RWPE2 (cell line): ENCODE measurements at regions not wholly inside any gene's neighbourhood (a gene's known extent, or its start where the extent isn't known, plus 50 kb on each side); places are given as distances from the start of the nearest gene placed in this dataset.

Experiments
- ATAC-seq: fragments of 200-7000 bp; cut with Tn5 transposase; 3 replicates; pipeline ENCODE4 v1.9.1; 2021; ENCODE audit warnings: low read depth
- DNase-seq: peaks from one replicate; pipeline ENCODE4 v3.0.0-alpha.2; 2020; ENCODE audit warnings: low spot score
- H3K27ac ChIP-seq: fragments of 450-650 bp; 2 replicates; pipeline ENCODE4 v1.5.1; 2017; ENCODE audit warnings: mild to moderate bottlenecking; ENCODE audit not compliant: poor library complexity, severe bottlenecking
- H3K27me3 ChIP-seq: fragments of 250-450 bp; sonication (Bioruptor Pico); 2 replicates; pipeline ENCODE4 v1.5.1; 2021; ENCODE audit warnings: mild to moderate bottlenecking, moderate library complexity; ENCODE audit not compliant: insufficient read depth, poor library complexity, severe bottlenecking
- H3K36me3 ChIP-seq: fragments of 250-450 bp; sonication (Bioruptor Pico); 2 replicates; pipeline ENCODE4 v1.5.1; 2020; ENCODE audit warnings: low read depth, mild to moderate bottlenecking, moderate library complexity
- H3K4me1 ChIP-seq: fragments of 250-450 bp; sonication (Bioruptor Pico); 2 replicates; pipeline ENCODE4 v1.5.1; 2021; ENCODE audit warnings: mild to moderate bottlenecking, moderate library complexity; ENCODE audit not compliant: insufficient read depth, poor library complexity, severe bottlenecking
- H3K4me3 ChIP-seq: fragments of 250-450 bp; sonication (Bioruptor Pico); 2 replicates; pipeline ENCODE4 v1.5.1; 2021; ENCODE audit warnings: mild to moderate bottlenecking, moderate library complexity; ENCODE audit not compliant: severe bottlenecking
- H3K9me3 ChIP-seq: fragments of 250-450 bp; sonication (Bioruptor Pico); 2 replicates; pipeline ENCODE4 v1.5.1; 2021; ENCODE audit warnings: mild to moderate bottlenecking, moderate library complexity; ENCODE audit not compliant: severe bottlenecking
- TF ChIP-seq, protein P1 (sequence below): fragments of 450-650 bp; IDR thresholded peaks from one replicate; pipeline ENCODE4 v1.5.1; 2017; ENCODE audit warnings: mild to moderate bottlenecking, moderate library complexity; ENCODE audit not compliant: poor library complexity, severe bottlenecking

DNA sequence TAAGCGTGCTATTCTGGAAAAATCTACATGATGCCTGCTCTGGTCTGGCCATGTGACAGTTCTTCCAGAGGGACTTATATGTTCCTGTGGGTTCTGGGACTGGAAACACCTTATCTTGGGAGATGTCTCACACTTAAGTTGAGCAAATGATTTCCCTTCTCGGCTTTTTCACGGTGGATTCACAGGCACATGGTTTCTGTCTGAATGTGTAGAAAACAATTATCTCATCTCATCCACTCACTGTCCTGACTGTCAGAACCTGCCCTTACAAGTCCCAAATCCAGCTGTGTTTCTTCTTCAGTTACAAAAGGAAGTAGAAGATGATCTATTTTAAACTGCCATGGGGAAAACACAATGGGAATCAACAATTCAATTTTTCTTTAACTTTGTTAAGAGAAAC lies 184.0 kb downstream of the SYK start:
- peak; percentile 81 for ATAC-seq
- Histone ChIP-seq H3K4me3 (no peak overlapping the region), H3K27ac (peak overlapping the region; percentile 59), H3K9me3 (no peaks in the 10 kb centered on the region), H3K36me3 (no peaks in the 10 kb centered on the region), H3K27me3 (no peaks in the 10 kb centered on the region), H3K4me1 (peaks cover 11% of the 10 kb centered on the region)
- no peak for DNase-seq
- TF ChIP-seq, protein P1, sequence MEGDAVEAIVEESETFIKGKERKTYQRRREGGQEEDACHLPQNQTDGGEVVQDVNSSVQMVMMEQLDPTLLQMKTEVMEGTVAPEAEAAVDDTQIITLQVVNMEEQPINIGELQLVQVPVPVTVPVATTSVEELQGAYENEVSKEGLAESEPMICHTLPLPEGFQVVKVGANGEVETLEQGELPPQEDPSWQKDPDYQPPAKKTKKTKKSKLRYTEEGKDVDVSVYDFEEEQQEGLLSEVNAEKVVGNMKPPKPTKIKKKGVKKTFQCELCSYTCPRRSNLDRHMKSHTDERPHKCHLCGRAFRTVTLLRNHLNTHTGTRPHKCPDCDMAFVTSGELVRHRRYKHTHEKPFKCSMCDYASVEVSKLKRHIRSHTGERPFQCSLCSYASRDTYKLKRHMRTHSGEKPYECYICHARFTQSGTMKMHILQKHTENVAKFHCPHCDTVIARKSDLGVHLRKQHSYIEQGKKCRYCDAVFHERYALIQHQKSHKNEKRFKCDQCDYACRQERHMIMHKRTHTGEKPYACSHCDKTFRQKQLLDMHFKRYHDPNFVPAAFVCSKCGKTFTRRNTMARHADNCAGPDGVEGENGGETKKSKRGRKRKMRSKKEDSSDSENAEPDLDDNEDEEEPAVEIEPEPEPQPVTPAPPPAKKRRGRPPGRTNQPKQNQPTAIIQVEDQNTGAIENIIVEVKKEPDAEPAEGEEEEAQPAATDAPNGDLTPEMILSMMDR: no peak

GRCh38 chr9:90986161-90986560 lies 184.5 kb downstream of the SYK start:
- Histone ChIP-seq H3K9me3 (no peaks in the 10 kb centered on the region), H3K4me3 (no peak overlapping the region), H3K27me3 (no peaks in the 10 kb centered on the region), H3K27ac (peak overlapping the region; percentile 59), H3K4me1 (peaks cover 11% of the 10 kb centered on the region), H3K36me3 (no peaks in the 10 kb centered on the region)
- DNase-seq (no peak), ATAC-seq (no peak)
- TF ChIP-seq, protein P1: no peak

DNA sequence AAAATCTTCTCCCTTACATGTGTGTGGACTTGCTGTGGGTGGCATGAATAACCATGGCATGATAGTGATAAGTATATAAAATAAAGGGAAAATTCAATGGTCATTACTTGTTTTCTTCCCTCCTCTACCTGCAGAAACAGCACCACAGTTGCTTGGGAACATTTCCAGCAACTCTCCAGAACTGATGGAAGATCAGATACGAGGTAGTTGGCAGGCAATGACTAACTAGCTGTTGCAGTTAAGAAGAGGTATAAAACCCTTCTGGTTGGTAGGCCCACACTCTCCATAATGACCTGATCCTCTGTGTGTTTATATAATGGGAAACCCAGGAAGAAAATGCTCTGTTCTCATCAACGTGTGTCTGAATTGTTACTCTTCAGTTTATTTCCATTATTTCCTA lies 185.9 kb downstream of the SYK start:
- Histone ChIP-seq H3K4me3 (no peak overlapping the region), H3K9me3 (no peaks in the 10 kb centered on the region), H3K27ac (no peak overlapping the region), H3K27me3 (no peaks in the 10 kb centered on the region), H3K4me1 (peaks cover 23% of the 10 kb centered on the region), H3K36me3 (no peaks in the 10 kb centered on the region)
- DNase-seq (no peak), ATAC-seq (no peak)
- TF ChIP-seq, protein P1: no peak

DNA sequence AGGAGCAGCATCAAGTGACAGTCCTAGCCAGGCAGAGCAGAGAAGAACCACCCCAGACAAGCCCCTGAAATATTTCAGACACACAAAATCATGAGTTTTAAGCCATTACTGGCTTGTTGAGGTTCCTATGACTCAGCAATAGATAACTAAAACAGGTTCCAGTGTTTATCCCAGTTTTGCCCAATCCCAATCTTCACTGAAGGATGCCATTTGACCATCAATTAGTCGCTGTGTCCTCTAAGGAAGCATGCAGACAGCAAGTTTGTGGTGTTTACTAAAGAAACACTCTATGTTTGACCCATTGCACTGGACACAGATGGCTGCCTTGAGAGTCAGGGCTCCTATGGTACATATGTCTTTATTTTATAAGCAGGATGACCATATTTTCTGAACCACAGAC lies 186.7 kb downstream of the SYK start:
- Histone ChIP-seq H3K9me3 (no peaks in the 10 kb centered on the region), H3K36me3 (no peaks in the 10 kb centered on the region), H3K27me3 (no peaks in the 10 kb centered on the region), H3K4me1 (peaks cover 24% of the 10 kb centered on the region), H3K27ac (no peak overlapping the region), H3K4me3 (no peak overlapping the region)
- TF ChIP-seq, protein P1: no peak
- ATAC-seq: no peak
- DNase-seq: no peak

- H3K36me3 ChIP-seq: no peaks in the 10 kb centered on the region
- peak; percentile 52; the same call in 2 of the 3 replicates for ATAC-seq
- DNase-seq: no peak
- no peaks in the 10 kb centered on the region for H3K27me3 ChIP-seq
- H3K4me3 ChIP-seq: no peak overlapping the region
- peak overlapping the region; percentile 71 for H3K27ac ChIP-seq
- no peaks in the 10 kb centered on the region for H3K9me3 ChIP-seq
- H3K4me1 ChIP-seq: peaks cover 17% of the 10 kb centered on the region
- TF ChIP-seq, protein P1: no peak
These were observed 190.3 kb downstream of the SYK start for GRCh38 chr9:90991953-90992352.
